GM18870 (cell line): ENCODE measurements at regions not wholly inside any gene's neighbourhood (a gene's known extent, or its start where the extent isn't known, plus 50 kb on each side); places are given as distances from the start of the nearest gene placed in this dataset.

Experiments
- ATAC-seq: cut with Tn5 transposase; IDR thresholded peaks from one replicate; pipeline ENCODE4 v1.9.1; 2021; ENCODE audit warnings: moderate library complexity; ENCODE audit not compliant: unreplicated experiment

GRCh38 chr15:95277266-95277665, 1045.9 kb downstream of the MCTP2 start:
- ATAC-seq, result no peak

- no peak for ATAC-seq
Measured at GRCh38 chr15:95278532-95279245, 1047.3 kb downstream of the MCTP2 start.

GRCh38 chr15:95279277-95280019, 1048.1 kb downstream of the MCTP2 start:
- ATAC-seq, result no peak

GRCh38 chr15:95280711-95281110, 1049.3 kb downstream of the MCTP2 start:
- ATAC-seq, result no peak

GRCh38 chr15:95281470-95281869, 1049.0 kb upstream of the NR2F2 start:
- ATAC-seq, result no peak

GRCh38 chr15:95284492-95284891, 1046.0 kb upstream of the NR2F2 start:
- peak; percentile 26 for ATAC-seq

- ATAC-seq, result peak; percentile 42
Measured at GRCh38 chr15:95284933-95285421, 1045.5 kb upstream of the NR2F2 start.

- no peak for ATAC-seq
Measured at GRCh38 chr15:95286352-95286880, 1044.1 kb upstream of the NR2F2 start.

- no peak for ATAC-seq
Measured at GRCh38 chr15:95287720-95288103, 1042.8 kb upstream of the NR2F2 start.

GRCh38 chr15:95288626-95289025, 1041.9 kb upstream of the NR2F2 start:
- ATAC-seq, result no peak

- no peak for ATAC-seq
Measured at GRCh38 chr15:95290176-95290974, 1040.1 kb upstream of the NR2F2 start.

- ATAC-seq, result no peak
Measured at GRCh38 chr15:95291898-95292472, 1038.5 kb upstream of the NR2F2 start.

- no peak for ATAC-seq
Measured at GRCh38 chr15:95292785-95293450, 1037.6 kb upstream of the NR2F2 start.

- ATAC-seq, result no peak
Measured at GRCh38 chr15:95293456-95294031, 1037.0 kb upstream of the NR2F2 start.

GRCh38 chr15:95295363-95295762, 1035.1 kb upstream of the NR2F2 start:
- no peak for ATAC-seq

- no peak for ATAC-seq
Measured at GRCh38 chr15:95295896-95296625, 1034.4 kb upstream of the NR2F2 start.

GRCh38 chr15:95296643-95297042, 1033.9 kb upstream of the NR2F2 start:
- no peak for ATAC-seq

- ATAC-seq, result no peak
Measured at GRCh38 chr15:95298729-95299128, 1031.8 kb upstream of the NR2F2 start.

GRCh38 chr15:95300958-95301357, 1029.5 kb upstream of the NR2F2 start:
- no peak for ATAC-seq
